ENCODE measurements at regions not wholly inside any gene's neighbourhood (a gene's known extent, or its start where the extent isn't known, plus 50 kb on each side); places are given as distances from the start of the nearest gene placed in this dataset.

DNA sequence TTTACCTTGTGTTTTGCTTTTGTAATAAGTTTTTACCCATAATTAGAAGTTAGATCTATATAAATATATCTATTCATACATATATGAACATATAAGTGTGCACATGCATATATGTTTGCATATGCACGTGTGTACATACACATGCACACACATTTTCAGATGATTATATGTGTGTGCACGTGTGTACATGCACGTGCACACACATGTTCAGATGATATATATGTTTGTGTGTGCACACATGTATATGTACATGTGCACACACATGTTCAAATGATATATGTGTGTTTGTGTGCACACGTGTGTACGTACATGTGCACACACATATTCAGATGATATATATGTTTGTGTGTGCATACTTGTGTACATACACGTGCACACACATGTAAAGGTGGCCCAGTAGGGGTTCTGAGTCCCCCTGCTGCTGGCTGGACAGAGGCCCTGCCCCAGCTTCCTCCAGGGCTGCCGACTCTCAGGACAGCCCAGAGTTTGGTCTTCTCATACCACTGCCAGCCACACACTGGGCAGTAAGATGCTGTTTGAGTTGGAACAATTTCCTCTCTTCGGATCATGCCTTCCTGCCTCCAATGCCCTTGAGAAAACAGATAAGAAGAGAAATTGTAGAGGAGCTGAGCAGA, 252.3 kb upstream of the PPP2R2D start:
- H3K9me3 ChIP-seq: no peaks in the 10 kb centered on the region
- peaks cover 0 to 6% of the 10 kb centered on the region in 2 donors for H3K27me3 ChIP-seq
- H3K4me1 ChIP-seq: no peaks in the 10 kb centered on the region
- intact Hi-C loops (cut with DNase I; ENCODE audit: low total_unique reads): no loop called here
- TF ChIP-seq, protein P1, sequence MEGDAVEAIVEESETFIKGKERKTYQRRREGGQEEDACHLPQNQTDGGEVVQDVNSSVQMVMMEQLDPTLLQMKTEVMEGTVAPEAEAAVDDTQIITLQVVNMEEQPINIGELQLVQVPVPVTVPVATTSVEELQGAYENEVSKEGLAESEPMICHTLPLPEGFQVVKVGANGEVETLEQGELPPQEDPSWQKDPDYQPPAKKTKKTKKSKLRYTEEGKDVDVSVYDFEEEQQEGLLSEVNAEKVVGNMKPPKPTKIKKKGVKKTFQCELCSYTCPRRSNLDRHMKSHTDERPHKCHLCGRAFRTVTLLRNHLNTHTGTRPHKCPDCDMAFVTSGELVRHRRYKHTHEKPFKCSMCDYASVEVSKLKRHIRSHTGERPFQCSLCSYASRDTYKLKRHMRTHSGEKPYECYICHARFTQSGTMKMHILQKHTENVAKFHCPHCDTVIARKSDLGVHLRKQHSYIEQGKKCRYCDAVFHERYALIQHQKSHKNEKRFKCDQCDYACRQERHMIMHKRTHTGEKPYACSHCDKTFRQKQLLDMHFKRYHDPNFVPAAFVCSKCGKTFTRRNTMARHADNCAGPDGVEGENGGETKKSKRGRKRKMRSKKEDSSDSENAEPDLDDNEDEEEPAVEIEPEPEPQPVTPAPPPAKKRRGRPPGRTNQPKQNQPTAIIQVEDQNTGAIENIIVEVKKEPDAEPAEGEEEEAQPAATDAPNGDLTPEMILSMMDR (IDR thresholded peaks at IDR 0.05): no peak
- TF ChIP-seq POLR2A (IDR thresholded peaks at IDR 0.05): no peak
- DNase-seq: no peak
- no peak overlapping the region for H3K4me3 ChIP-seq
- no peak overlapping the region for H3K27ac ChIP-seq
- no peaks in the 10 kb centered on the region for H3K36me3 ChIP-seq

DNA sequence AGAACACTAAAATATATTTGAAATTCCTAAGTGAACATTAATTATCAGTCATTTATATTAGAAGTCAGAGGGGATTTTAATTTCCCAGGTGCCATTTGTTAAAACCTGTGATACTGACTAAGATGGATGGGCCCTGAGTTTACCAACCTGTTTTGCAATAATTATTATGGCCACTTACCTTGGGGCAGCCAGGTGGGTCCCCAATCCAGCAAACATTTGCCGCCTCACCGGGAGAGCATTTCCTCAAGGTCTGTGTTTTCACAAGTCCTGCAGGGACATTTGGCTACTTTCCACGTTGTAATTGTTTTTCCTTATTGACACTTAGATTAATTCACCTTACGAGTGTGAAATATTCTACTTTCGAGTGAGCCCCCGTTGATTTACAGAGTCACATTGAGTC, 251.2 kb upstream of the PPP2R2D start:
- Histone ChIP-seq H3K4me1 (no peaks in the 10 kb centered on the region), H3K36me3 (no peaks in the 10 kb centered on the region), H3K27ac (no peak overlapping the region), H3K27me3 (peaks cover 0 to 6% of the 10 kb centered on the region in 2 donors), H3K9me3 (no peaks in the 10 kb centered on the region), H3K4me3 (no peak overlapping the region)
- TF ChIP-seq POLR2A (IDR thresholded peaks at IDR 0.05): no peak
- intact Hi-C loops (cut with DNase I; ENCODE audit: low total_unique reads): no loop called here
- DNase-seq: no peak

DNA sequence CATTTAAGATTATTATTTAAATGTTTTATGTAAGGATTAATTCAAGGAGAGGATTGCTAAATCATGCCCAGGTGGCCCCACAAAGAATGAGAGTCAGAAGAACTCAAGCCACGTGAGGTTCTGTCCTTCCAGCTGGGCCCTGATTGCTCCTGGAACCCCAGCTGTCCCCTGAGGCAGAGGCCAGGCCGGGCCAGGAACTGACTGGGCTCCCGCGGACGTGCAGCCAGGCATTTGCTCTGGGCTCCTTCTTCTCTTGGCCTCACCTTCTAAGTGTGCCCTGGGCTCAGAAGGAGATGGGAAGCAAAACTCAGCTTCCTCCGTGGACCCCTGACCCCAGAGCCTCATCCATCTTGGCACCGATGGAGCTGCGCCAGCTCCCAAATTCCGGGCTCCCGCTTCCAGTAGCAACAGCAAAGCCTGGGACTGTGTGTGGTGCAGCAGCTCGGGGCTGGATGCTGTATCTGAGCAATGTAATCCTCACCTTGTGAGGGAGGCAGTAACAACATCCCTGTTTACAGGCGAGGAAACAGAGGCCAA, 250.6 kb upstream of the PPP2R2D start:
- TF ChIP-seq POLR2A (IDR thresholded peaks at IDR 0.05): no peak
- TF ChIP-seq, protein P1 (IDR thresholded peaks at IDR 0.05): no peak
- H3K27ac ChIP-seq: no peak overlapping the region
- no peaks in the 10 kb centered on the region for H3K36me3 ChIP-seq
- DNase-seq: no peak
- H3K27me3 ChIP-seq: peaks cover 0 to 6% of the 10 kb centered on the region in 2 donors
- no peaks in the 10 kb centered on the region for H3K9me3 ChIP-seq
- intact Hi-C loops (cut with DNase I; ENCODE audit: low total_unique reads): no loop called here
- no peak overlapping the region for H3K4me3 ChIP-seq
- H3K4me1 ChIP-seq: no peaks in the 10 kb centered on the region

DNA sequence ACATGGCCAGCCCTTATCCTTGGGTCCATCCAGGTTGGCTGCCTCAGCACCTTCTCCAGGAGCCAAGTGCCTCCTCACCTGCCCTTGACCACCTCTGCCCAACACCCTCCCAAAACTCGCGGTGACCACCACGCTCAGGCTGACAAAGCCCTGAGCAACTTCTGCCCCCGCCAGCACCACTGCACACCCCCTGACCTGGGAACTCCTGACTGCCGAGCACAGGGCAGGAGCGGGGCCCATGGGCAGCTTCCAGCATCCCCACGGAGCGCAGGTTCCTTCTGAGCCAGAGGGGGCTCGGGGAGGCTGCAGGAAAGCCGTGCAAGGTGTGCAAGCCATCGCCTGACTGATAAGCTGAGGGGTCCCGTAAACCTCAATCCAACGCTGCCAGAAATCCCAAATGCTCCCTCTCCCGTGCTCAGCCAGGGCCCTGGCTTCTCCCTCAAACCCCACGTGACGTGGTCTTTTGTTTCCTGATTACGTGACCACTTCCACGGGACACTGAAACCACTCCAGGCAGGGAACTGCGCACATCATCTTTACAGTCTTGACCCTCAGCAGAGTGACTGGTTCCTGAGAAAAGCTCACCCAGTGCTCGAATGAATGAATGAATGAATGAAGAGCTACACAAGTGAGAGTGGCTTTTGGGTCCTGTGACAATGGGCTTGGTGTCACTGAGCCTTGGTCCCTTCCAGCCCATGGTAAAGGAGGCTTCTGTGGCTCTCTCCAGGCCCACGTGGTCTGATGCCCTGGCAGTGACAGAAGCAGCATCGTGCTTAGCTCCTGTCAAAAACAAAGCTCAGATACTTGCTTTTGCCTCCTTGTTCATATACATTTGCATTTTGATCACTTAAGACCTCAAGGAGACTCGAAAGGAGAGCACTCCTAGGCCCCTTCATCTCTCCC, 249.8 kb upstream of the PPP2R2D start:
- Histone ChIP-seq H3K4me3 (no peak overlapping the region), H3K9me3 (no peaks in the 10 kb centered on the region), H3K4me1 (no peaks in the 10 kb centered on the region), H3K36me3 (no peaks in the 10 kb centered on the region), H3K27me3 (peaks cover 0 to 6% of the 10 kb centered on the region in 2 donors), H3K27ac (no peak overlapping the region)
- TF ChIP-seq, protein P1 (IDR thresholded peaks at IDR 0.05): no peak
- no peak for TF ChIP-seq POLR2A (IDR thresholded peaks at IDR 0.05)
- DNase-seq: no peak
- intact Hi-C loops (cut with DNase I; ENCODE audit: low total_unique reads): no loop called here

DNA sequence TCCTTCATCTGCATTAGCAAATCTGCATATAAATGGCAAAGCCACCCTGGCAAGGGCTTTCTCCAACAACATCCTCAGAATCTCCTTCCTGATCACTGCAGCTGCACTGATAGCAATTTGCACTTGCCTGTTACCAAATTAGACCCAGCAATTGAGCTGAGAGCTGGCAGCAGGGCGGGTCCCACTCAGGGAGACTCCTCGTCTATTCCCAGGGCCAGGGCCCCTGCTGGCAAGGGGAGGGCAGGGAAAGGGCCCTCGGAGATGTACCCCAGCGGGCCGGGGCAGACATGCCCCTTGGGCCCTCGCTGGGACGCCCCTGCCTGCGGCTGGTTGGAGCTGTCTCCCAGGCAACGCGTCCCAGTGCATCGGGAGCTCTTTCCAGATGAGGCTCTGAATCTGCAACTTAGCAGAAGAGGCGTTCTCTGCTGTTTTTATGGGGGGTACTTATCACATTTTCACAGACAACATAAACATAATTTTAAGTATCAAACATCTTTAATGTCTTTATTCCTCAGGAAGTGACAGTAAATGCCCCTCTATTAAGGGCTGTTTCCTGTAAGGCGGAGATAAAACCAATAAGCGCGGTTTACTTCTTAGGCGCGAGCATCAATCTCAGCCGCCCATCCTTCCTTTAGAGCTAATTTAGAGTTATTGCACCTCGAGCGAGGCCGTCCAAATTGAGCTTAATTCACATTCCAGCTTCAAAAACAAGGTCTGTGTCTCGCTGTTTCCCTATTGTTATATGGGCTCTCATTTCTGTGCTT, 249.0 kb upstream of the PPP2R2D start:
- H3K27me3 ChIP-seq: peaks cover 0 to 6% of the 10 kb centered on the region in 2 donors
- H3K9me3 ChIP-seq: no peaks in the 10 kb centered on the region
- H3K36me3 ChIP-seq: no peaks in the 10 kb centered on the region
- no peak overlapping the region for H3K27ac ChIP-seq
- H3K4me1 ChIP-seq: no peaks in the 10 kb centered on the region
- DNase-seq: no peak
- H3K4me3 ChIP-seq: no peak overlapping the region
- intact Hi-C loops (cut with DNase I; ENCODE audit: low total_unique reads): no loop called here
- TF ChIP-seq, protein P1 (IDR thresholded peaks at IDR 0.05): no peak
- TF ChIP-seq POLR2A (IDR thresholded peaks at IDR 0.05): no peak

All from uterus (tissue), 3 donors.